Thyroid gland (tissue), 4 donors: ENCODE measurements at regions not wholly inside any gene's neighbourhood (a gene's known extent, or its start where the extent isn't known, plus 50 kb on each side); places are given as distances from the start of the nearest gene placed in this dataset.

Experiments
- CTCF ChIP-seq, 6 experiments: fragments of 200-600 bp in 3 of 6; fragments of 450-650 bp in 3 of 6; sonication (generic) in 3 of 6; IDR thresholded peaks; one replicate each; pipeline ENCODE4 v1.5.1; 2016 to 2019; ENCODE audit warnings: antibody characterized with exemption in 6 of 6, mild to moderate bottlenecking in 2 of 6, inconsistent platforms in 1 of 6, moderate library complexity in 1 of 6
- POLR2A ChIP-seq, 2 donors: fragments of 450-650 bp; IDR thresholded peaks; one replicate each; pipeline ENCODE4 v1.6.1; 2017; ENCODE audit warnings: antibody characterized with exemption in 2 of 2, mild to moderate bottlenecking in 2 of 2, moderate library complexity in 1 of 2

- TF ChIP-seq POLR2A (IDR thresholded peaks at IDR 0.05), result no peak
- no peak for TF ChIP-seq CTCF (IDR thresholded peaks at IDR 0.05)
Observed at GRCh38 chr6:163983679-163984078, 569.2 kb downstream of the QKI start.
